ENCODE measurements at regions not wholly inside any gene's neighbourhood (a gene's known extent, or its start where the extent isn't known, plus 50 kb on each side); places are given as distances from the start of the nearest gene placed in this dataset.
"Not testable (repeated sequence)": the region's sequence is repeated elsewhere in the genome, so short reads cannot be mapped to it uniquely, and the experiment has no call there.

DNA sequence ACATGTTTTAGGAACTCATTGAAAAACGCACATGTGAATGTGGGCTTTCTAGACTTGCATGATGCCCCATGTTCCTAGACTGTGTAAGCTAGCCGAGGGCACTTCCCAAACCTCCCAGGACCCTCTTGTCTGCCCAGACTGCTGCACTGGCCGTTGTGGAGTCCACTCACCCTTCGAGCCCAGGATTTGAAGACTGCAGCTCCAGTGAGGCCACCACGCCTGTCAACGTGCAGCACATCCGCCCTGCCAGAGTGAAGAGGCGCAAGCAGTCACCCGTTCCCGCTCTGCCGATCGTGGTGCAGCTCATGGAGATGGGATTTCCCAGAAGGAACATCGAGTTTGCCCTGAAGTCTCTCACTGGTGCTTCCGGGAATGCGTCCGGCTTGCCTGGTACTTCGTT, 114.1 kb downstream of the GOLGA6L22 start:
- TF ChIP-seq CTCF, POLR2A (IDR thresholded peaks at IDR 0.05): not testable (repeated sequence)
